ENCODE measurements at regions not wholly inside any gene's neighbourhood (a gene's known extent, or its start where the extent isn't known, plus 50 kb on each side); places are given as distances from the start of the nearest gene placed in this dataset.

DNA sequence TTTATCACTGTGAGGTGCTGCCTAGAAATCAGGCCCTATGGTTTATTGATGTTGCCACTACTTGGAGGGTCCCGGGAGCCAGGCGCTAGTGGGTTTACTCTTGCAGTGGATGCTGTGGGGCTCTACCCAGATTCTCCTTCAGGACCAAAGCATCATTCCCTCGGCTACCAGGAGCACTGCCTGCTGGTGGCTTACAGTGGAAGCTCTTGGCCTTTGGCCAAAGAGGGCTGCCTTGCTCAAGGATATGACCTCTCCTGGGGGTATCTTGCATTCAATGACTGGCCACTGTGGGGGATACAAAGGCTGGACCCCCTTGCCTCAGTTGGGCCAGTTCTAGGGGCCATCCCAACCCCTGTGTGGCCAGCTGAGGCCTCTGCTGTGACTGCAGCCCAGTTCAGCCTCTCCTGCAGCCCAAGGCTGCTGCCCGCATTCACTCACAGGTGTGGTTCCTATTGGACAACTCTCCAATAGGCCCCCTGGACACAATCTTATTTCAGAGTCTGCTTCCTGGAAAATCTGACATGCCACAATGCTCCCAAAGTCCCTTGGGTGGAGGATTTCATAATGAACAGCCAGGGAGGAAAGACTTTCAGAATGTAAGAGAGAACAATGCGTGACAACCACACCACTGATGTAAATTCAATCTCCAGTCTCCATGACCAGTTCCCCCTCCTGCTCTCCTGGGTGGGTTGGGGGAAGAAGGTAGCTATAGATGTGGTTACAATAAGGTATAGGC lies 196.3 kb downstream of the SNX10 start:
- DNase-seq (ENCODE audit: low read depth) = no peak

DNA sequence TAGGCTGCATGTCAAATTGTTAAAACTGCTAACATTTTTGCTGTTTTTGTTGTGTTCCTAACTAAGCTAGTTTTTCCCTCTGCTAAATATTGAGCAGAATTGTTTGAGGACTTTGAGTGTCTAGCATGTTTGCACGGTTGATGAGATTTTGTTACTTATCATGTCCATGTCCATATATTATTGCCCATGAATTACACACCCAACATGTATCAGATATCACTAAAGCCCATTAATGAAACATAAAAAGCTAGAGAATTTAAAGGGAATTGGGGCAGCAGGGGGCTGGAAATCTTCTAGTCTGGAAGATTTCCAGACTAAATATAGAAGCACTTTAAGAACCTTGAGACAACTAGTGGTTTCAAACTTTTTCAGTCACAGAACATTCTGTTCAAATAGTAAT lies 197.7 kb downstream of the SNX10 start:
- DNase-seq (ENCODE audit: low read depth) = no peak

DNA sequence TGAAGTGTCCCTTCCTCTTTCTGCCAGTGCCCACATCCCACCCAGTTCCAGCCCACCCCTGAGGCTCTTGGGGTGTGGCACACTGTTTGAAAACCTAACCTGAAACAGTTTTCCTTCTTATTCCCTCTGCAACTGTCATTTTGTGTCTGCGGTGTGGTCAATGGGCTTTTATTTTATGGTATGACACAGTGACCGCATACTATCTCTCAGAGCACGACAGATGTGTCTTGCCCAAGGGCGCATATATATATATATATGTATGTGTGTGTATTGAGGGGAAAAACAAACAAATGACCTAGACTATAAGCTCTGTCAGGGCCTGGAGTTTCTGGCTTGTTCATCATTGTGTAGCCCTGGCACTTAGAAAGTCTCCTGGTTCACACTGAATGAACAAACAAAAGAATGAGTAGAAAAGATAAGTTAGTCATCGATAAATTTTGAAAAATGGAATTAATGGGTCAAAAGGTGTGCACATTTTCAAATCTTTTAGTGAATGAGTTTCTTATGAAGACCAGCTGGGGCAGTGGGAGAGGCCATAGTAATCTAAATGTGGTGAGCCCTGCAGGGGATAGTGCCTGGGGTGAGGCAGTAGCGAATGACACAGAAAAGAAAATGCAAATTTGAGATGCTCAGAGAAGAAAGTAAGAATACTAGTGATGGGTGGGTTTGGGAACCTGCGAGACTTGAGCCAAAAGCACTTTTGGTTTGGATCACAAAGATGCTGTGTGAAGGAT lies 198.4 kb downstream of the SNX10 start:
- DNase-seq (ENCODE audit: low read depth) = no peak

- no peak for DNase-seq (ENCODE audit: low read depth)
Measured at GRCh38 chr7:26490640-26491624, 199.3 kb downstream of the SNX10 start.

DNA sequence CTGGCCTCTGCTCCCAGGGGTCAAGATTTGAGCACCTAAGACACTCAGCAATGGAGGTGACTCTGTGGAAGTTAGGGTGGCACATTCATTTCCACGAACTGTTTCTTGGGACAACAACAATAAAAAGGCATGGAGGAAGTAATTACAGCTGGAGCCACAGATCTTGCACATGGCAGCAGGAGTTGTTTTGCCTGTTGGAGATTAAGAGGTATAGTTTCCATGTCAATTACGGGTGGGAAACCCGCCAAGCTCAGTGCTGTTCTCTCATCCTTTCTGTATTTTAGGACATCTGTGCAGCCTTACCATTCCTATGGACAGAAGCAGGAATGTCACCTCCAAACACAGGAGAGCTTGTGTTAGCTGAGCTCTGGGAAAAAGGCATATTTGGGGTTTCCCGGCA lies 201.2 kb downstream of the SNX10 start:
- DNase-seq (ENCODE audit: low read depth) = no peak

DNA sequence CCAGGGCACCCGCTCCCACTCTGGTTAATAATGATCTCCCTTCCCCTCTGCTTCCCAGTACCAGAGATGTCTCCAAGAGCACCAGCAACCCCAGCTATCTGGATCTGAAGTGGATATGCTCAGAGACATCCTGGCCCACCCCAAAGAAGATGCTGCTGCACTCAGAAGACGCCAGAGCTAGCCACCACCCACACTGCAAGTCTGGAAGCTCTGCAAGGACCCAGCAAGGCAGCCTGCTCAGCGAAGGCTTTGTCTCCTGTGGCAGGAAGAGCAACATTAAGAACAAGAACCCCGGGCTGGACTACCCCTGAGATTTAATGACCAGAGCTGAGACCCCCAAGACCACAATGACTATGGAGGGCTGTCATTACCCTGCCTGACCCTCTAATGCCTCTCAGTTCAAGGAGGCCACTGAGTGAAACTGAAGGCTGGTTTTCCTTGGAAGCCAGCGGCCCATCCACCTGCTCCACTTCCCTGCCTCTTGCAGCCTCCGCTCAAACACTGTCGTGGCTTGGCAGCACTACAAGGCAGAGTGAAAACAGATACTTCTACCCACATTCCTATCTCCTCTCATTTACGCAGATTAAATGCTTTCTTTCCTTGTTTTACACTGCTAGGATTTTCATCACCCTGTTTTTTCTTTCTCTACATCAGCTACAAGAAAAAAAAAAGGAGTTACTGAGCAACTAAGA lies 202.2 kb downstream of the SNX10 start:
- DNase-seq (ENCODE audit: low read depth) = no peak

GRCh38 chr7:26495569-26495968 lies 203.9 kb downstream of the SNX10 start:
- no peak for DNase-seq (ENCODE audit: low read depth)

GRCh38 chr7:26497801-26498596 lies 206.3 kb downstream of the SNX10 start:
- DNase-seq (ENCODE audit: low read depth) = no peak

GRCh38 chr7:26499315-26499897 lies 207.7 kb downstream of the SNX10 start:
- no peak for DNase-seq (ENCODE audit: low read depth)

DNA sequence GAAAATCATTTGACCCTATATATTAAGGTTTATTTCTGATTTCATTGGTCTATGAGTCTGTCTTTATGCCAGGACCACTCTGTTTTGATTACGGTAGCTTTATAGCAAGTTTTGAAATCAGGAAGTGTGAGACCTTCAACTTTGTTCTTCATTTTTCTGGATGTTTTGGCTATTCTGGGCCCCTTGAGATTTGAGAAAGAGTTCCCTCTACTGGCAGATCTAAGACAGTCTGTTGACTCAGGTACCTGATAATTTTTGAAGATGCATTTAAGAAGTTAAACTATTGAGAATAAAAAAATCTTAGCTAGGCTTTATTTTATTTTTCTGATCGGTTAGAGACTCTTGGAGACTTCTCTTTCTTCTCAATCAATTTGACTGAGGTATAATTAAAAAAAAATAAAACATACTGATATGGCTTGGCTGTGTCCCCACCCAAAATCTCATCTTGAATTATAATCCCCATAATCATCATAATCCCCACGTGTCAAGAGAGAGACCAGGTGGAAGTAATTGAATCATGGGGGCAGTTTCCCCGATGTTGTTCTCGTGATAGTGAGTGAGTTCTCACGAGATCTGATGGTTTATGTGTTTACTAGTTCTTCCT lies 209.2 kb downstream of the SNX10 start:
- peak; percentile 20 for DNase-seq (ENCODE audit: low read depth)

- no peak for DNase-seq (ENCODE audit: low read depth)
Measured at GRCh38 chr7:26504411-26505120, 212.9 kb downstream of the SNX10 start.

GRCh38 chr7:26506196-26506595 lies 214.5 kb downstream of the SNX10 start:
- no peak for DNase-seq (ENCODE audit: low read depth)

GRCh38 chr7:26507108-26507987 lies 215.7 kb downstream of the SNX10 start:
- DNase-seq (ENCODE audit: low read depth) = no peak

DNA sequence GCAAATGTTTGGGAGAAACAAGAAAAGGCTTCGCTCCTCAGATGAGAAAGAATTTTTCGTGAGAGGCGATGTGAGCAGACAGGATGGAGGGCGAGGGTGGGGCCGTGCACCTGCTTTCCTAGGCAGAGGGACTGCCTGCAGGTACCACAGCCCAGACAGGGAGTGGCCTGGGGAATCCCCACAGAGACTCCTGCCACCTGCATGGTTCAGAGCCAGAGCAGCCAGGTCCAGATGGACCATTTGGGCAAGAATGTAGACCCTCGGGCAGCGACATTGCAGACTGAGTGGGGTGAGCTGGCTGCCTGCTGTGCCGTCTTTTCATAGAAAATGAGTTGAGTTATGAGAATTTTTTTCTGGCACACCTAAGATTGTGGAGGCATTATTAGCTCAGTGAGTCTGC lies 216.8 kb downstream of the SNX10 start:
- DNase-seq (ENCODE audit: low read depth) = no peak

DNA sequence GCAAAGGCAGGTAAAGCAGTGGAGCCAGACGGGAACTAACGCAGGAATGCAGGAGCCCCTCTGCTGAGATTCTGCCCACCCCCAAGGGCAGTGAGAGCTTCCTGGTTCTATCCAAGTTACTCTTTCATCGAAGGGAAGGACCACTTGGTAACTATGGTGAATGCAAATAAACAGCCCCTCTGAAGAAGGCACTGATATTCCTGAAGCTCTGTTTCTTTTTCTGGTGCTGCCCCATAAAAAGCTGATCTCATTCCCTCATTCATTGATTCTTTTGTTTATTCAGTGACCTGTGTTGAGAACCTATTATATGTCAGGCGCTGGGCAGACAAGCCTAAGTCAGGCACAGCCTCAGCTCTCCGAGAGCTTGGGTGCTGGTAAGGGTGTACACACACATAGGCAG lies 217.3 kb downstream of the SNX10 start:
- no peak for DNase-seq (ENCODE audit: low read depth)

DNA sequence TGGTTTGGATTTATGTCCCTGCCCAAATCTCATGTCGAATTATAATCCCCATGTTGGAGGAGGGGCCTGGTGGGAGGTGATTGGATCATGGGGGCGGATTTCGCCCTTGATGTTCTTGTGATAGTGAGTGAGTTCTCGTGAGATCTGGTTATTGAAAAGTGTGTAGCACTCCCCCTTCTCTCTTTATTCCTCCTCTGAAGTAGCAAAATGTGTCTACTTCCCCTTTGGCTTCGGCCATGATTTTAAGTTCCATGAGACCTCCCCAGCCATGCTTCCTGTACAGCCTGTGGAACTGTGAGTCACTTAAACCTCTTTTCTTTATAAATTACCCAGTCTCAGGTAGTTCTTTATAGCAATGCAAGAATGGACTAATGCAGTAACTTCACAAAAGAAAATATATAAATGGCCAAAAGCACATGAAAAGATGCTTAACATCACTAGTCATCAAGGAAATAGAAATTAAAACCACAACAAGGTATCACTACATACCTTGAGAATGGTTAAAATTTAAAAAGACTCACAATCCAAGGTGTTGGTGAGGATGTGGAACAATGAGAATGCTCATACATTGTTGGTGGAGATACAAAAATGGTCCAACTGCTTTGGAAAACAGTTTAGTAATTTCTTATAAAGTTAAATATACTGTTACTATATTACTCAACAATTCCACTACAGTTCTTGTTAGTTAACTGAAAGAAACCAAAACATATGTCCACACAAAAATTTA lies 218.7 kb downstream of the SNX10 start:
- DNase-seq (ENCODE audit: low read depth) = no peak

GRCh38 chr7:26511866-26512265 lies 220.2 kb downstream of the SNX10 start:
- no peak for DNase-seq (ENCODE audit: low read depth)
